ENCODE measurements at regions not wholly inside any gene's neighbourhood (a gene's known extent, or its start where the extent isn't known, plus 50 kb on each side); places are given as distances from the start of the nearest gene placed in this dataset.

DNA sequence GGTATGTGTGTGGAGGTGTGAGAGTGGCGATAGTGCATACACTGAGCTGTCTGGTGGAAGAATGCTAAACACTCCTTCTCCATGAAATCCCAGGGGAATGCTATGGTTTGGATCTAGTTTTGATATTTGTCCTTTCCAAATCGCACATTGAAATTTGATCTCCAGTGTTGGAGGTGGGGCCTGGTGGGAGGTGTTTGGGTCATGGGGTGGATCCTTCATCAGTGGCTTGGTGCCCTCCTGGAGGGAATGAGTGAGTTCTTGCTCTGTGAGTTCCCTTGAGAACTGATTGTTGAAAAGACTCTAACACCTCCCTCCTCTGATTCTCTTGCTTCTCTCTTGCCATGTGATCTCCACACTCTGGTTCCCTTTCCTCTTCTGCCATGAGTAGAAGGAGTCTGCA lies 114.1 kb upstream of the HHIP start:
- Mint-ChIP-seq H3K4me1 (no peaks in the 10 kb centered on the region), H3K27ac (ENCODE audit: unreplicated experiment) (no peak overlapping the region), H3K9me3 (no peaks in the 10 kb centered on the region), H3K36me3 (ENCODE audit: low read depth) (no peaks in the 10 kb centered on the region), H3K27me3 (ENCODE audit: low read depth) (no peaks in the 10 kb centered on the region), H3K4me3 (no peak overlapping the region)
- TF ChIP-seq, protein P1, sequence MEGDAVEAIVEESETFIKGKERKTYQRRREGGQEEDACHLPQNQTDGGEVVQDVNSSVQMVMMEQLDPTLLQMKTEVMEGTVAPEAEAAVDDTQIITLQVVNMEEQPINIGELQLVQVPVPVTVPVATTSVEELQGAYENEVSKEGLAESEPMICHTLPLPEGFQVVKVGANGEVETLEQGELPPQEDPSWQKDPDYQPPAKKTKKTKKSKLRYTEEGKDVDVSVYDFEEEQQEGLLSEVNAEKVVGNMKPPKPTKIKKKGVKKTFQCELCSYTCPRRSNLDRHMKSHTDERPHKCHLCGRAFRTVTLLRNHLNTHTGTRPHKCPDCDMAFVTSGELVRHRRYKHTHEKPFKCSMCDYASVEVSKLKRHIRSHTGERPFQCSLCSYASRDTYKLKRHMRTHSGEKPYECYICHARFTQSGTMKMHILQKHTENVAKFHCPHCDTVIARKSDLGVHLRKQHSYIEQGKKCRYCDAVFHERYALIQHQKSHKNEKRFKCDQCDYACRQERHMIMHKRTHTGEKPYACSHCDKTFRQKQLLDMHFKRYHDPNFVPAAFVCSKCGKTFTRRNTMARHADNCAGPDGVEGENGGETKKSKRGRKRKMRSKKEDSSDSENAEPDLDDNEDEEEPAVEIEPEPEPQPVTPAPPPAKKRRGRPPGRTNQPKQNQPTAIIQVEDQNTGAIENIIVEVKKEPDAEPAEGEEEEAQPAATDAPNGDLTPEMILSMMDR (conservative IDR thresholded peaks at IDR 0.05) = no peak
- DNase-seq (ENCODE audit: low read depth, low spot score) = no peak

DNA sequence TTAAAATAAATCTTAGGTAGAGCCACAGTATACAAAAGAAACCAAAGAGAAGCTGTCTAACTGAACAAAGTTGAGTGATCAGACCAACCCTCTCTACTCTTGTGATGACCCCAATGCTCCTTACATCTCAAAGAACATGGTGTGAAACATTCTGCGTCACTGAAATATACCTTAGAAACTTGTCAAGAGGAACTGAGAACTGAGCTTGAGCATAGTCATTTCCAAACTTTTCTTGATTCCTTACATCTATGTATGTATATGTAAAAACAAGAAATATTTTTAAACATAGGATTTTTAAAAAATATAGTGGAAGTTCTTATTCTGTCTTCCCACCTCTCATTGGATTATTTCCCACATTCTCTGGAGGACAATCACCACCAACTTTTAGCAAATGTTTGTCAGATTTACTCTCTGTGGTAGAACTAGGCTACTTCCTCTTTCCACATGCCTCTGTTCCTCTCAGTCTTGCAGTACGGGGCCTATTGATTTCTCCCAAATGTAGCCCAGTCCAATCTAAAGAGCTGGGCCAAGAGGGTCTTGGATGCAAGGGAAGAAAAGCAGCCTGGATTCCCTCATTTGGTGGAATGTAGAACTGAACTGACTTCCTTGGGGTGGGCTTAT lies 98.2 kb upstream of the HHIP start:
- no peaks in the 10 kb centered on the region for H3K36me3 Mint-ChIP-seq (ENCODE audit: low read depth)
- TF ChIP-seq, protein P1 (conservative IDR thresholded peaks at IDR 0.05) = no peak
- no peak overlapping the region for H3K27ac Mint-ChIP-seq (ENCODE audit: unreplicated experiment)
- no peaks in the 10 kb centered on the region for H3K4me1 Mint-ChIP-seq
- no peak overlapping the region for H3K4me3 Mint-ChIP-seq
- no peaks in the 10 kb centered on the region for H3K27me3 Mint-ChIP-seq (ENCODE audit: low read depth)
- DNase-seq (ENCODE audit: low read depth, low spot score) = no peak
- H3K9me3 Mint-ChIP-seq = peaks cover 5% of the 10 kb centered on the region

DNA sequence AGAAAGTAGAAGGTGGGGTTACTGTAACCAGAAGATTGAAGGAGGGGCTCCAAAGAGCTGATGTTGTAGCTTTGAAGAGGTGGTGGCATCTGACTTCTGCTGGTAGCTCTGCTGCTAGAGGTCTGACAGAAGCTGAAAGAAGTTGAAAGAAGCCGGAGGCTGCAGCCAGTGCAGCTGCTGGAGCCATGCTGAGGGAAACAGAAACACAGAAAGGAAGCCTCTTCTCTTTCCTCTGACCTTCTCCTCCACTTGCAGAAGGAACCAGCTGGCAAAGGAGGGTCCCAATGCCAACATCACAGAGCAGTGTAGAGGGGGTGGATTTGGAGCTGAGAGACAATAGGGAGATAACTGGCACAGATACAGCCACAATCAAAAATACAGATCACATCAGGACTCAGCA lies 89.3 kb upstream of the HHIP start:
- H3K27me3 Mint-ChIP-seq (ENCODE audit: low read depth) = no peaks in the 10 kb centered on the region

DNA sequence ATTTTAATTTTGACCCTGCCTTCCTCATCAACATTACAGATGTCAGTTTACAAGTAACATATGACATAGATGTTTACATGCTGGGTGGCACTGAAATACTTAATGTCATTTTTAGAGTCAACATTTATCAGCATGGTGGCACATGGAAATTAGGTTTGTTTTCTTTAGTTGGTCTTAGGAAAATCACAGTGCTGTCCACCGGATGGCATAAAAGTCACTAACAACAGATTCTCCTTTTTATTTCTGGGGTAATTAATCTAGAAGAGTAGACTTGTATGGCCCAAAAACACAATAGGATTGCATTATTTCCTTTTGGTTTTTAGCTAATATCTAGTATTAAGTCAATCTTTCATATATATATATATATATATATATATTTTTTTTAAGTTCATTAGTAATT lies 88.6 kb upstream of the HHIP start:
- H3K4me3 Mint-ChIP-seq = no peak overlapping the region
- no peak for DNase-seq (ENCODE audit: low read depth, low spot score)
- no peaks in the 10 kb centered on the region for H3K9me3 Mint-ChIP-seq
- no peaks in the 10 kb centered on the region for H3K27me3 Mint-ChIP-seq (ENCODE audit: low read depth)
- H3K4me1 Mint-ChIP-seq = no peaks in the 10 kb centered on the region
- TF ChIP-seq, protein P1 (conservative IDR thresholded peaks at IDR 0.05) = no peak
- no peaks in the 10 kb centered on the region for H3K36me3 Mint-ChIP-seq (ENCODE audit: low read depth)
- no peak overlapping the region for H3K27ac Mint-ChIP-seq (ENCODE audit: unreplicated experiment)

More for the DNA sequence above, 89.3 kb upstream of the HHIP start:
- H3K27ac Mint-ChIP-seq (ENCODE audit: unreplicated experiment) = no peak overlapping the region
- TF ChIP-seq, protein P1 (conservative IDR thresholded peaks at IDR 0.05) = no peak
- no peaks in the 10 kb centered on the region for H3K4me1 Mint-ChIP-seq
- no peak overlapping the region for H3K4me3 Mint-ChIP-seq
- no peaks in the 10 kb centered on the region for H3K9me3 Mint-ChIP-seq
- no peaks in the 10 kb centered on the region for H3K36me3 Mint-ChIP-seq (ENCODE audit: low read depth)
- no peak for DNase-seq (ENCODE audit: low read depth, low spot score)

DNA sequence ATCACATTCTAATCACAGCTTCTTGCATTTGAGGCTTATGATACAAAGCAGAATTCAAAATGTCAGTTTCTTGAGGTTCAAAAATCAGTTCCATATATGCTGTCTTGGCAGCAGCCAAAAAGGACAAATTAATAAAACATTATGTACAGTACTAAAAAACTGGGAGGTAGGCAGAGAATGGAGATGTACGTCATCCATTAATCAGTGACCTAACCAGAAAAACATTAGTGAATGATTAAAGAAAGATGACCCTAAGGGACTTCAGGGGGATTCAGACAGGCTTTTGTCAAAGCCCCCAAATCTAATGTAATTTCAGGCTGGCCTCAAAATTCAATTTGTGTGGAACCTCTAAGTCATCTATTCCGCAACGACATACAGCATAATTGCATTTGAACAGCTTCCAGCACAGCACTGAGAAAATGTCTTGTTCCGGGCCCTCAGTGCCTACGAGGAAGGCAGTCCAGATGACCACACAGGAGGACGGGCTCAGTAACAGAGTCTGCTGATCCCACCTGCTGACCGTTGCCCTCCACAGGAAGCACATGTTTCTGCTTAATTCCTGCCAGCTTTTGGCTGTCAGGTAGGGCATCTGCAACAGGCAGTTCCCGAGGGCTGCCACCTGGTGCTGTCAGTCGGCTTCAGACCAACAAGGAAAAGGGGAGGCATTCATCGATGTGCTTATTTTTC lies 83.8 kb upstream of the HHIP start:
- Mint-ChIP-seq H3K27me3 (ENCODE audit: low read depth) (no peaks in the 10 kb centered on the region), H3K27ac (ENCODE audit: unreplicated experiment) (no peak overlapping the region), H3K9me3 (no peaks in the 10 kb centered on the region), H3K4me1 (no peaks in the 10 kb centered on the region), H3K4me3 (no peak overlapping the region), H3K36me3 (ENCODE audit: low read depth) (no peaks in the 10 kb centered on the region)
- DNase-seq (ENCODE audit: low read depth, low spot score) = no peak
- TF ChIP-seq, protein P1 (conservative IDR thresholded peaks at IDR 0.05) = no peak

Measured in neural crest cell (in vitro differentiated cells).